NCI-H2227 (cell line): ENCODE measurements at regions not wholly inside any gene's neighbourhood (a gene's known extent, or its start where the extent isn't known, plus 50 kb on each side); places are given as distances from the start of the nearest gene placed in this dataset.
"Not testable (repeated sequence)": the region's sequence is repeated elsewhere in the genome, so short reads cannot be mapped to it uniquely, and the experiment has no call there.

ENCODE experiments used
- DNase-seq: peaks from one replicate; lab custom pipeline; 2025; ENCODE audit not compliant: unreplicated experiment; lab: John Stamatoyannopoulos, UW

DNA sequence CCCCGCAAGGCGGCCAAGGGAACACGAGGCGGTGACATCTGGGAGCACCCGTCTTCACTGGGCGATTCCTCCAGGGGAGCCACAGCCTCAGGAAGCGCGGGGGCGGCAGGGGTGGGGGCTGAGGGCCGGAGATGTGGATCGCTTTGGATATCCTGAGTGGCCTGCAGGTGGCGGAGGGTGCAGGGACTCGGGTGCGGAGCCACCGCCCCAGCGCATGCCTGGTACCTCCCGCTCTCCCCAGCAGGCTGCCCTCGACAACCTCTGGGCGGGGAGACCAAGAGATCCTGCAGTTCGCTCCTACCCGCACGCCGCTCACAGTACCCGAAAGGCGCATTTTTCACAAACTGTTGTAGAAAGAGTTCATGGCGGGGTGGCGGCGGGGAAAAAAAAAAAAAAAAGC lies 162.9 kb upstream of the PRKX start:
- DNase-seq = not testable (repeated sequence)

DNA sequence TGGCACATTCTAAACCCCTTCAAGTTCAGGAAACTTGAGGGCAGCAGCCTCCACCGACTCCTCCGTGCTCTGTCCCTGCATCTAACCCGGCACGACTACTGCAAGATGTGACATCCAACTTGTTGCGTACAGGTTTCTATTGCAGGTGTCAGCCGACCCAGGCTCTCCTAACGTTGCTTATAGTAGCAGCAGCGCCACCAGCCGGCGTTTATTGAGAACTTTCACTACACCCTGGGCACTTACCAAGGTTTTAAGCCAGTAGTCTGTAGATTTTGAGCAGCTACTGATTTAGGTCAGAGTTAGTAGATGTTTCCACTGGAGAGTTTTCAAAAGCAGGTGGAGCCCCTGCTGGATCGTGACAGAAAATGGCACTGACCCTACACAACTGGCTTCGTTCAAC lies 162.2 kb upstream of the PRKX start:
- not testable (repeated sequence) for DNase-seq

DNA sequence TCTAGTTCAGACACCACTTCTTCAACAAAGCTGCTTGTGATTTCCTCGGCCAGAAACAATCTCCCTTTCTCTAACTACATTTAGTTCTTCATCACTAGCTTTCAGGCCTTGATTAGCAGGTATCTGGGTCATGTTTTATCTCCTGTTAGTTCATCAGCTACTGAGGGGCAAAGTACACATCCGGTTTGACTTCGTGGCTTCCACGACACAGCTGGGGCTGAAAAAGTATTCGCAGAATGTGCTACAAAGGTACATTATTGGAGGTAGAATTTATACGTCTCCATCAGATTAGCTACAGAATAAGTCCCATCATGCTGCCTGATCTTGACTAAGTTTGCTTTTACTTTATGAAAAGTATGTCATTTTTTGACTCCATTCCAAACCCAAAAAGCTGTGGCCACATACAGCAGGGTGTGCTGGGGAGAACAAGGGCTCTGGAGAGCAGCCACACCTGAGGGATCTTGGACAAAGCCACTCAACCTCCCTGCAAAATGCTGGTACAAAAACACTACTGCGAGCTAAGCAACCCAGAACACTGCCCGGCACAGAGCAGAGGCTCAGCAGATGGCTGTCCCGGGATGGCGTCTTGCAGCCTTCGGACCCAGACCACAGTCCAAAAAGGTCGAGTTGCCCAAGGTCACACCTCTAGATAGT lies 158.9 kb upstream of the PRKX start:
- DNase-seq = not testable (repeated sequence)

DNA sequence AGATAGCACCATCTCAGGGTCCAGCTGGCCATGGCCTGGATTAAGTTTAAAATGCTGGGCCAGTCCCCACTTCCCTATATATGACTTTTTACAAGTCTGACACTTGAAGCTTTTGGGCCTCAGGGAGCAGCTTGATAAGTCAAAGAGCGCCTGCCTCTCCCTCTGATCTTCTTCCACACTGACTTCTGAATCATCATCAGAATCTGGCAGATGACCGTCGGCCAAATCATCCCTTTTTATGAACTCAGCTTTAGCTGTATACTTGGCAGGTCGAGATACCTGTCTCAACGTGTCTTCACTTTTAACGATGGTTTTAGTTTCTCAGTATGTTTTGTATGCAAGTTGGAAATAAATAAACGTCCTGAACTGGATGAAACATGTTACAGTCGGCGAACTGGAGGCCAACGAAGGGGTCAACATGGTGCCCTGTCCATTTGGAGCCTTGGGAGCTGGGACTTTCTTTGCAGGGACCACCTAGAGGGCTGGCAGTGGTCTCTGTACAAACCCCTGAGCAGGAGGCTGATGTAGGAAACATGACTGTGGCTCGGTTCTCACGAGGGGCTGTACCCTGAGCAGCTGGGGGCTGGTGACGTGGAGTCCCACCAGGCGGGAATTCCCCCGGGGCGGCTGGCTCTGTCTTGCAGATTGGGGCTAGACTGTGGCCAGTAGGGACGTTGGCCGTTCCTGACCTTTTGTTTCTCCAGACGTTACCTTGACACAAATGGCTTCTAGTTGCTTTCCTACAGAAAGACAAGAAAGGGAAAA lies 153.8 kb upstream of the PRKX start:
- not testable (repeated sequence) for DNase-seq

DNA sequence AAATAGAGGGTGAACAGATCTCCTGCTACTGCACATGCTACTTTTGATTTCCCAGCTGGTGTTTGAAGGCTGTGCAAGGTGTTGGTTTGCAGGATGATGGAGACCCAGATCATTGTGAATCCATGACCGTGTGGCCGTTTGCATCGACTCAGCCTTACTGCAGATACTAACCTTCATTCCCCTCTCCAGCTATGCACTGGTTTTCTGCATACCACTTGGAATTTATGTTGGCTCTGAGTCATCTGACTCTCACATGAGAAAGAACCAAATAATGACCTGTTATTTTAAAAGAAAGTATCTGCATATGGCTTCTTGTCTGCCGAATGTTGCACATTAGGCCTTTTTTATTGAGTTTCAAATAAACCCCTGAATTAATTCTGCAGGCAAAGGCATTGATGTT lies 144.9 kb upstream of the PRKX start:
- not testable (repeated sequence) for DNase-seq

DNA sequence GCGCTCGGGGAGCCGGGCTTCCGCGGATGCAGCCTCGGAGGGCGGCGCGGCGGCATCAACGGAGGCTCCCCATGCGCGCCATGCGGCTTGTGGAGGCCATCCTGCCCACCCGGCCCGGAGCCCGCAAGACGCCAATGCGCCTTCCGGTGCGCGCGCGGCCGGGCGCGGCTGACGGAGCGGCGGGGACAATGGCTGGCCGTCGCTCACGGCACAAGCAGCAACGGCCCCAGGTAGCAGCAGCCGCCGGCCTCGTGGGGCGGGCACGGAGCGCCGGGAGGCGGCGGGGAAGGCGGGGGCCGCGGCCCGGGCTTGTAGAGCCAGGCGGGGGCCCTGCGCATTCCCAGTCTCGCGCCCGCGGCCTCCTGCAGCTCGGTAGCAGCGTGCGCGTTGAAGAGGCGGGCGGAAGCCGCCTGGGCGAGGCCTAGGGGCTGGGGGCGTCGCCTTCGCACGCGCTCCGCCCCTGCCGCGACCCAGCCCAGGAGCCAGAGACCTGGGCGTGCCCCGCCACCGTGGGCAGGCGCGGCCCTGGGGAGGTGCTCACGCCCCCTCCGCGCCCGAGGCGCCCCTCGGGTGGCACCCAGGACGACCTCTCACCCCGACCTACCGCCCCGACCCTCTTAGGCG lies 130.2 kb upstream of the PRKX start:
- not testable (repeated sequence) for DNase-seq

DNA sequence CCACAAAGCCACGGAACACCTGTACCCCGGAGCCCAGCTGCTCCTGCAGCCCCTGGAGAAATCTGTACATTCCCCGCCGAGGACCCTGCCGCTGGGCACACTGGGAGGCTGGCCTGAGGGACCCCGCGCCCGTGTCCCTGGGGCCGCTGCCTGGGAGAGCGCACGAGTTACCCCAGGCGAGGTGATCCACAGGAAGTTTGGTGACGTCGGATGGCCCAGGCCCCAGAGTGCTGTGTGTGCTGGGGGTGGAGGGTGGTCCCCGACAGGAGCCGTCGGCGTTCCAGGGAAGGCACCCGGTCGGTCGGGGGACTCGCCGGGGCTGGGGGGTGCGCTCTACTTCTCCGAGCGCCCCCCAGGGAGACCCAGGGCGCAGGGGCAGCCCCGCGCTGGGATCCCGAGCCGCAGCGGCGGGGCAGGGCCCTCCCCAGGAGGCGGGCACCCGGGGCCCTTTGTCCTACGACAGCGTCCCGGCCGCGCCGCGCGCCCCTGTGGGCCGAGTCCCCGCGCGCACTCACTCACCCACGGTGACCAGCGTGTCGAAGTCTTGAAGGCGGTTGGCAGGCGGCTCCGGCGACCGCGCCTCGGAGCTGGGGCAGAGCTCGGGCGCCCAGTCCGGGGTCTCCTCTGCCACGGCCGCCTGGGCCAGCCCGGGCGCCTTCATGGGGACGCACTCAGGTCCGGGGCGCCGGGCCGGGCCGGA lies 129.5 kb upstream of the PRKX start:
- peak; percentile 11 for DNase-seq

DNA sequence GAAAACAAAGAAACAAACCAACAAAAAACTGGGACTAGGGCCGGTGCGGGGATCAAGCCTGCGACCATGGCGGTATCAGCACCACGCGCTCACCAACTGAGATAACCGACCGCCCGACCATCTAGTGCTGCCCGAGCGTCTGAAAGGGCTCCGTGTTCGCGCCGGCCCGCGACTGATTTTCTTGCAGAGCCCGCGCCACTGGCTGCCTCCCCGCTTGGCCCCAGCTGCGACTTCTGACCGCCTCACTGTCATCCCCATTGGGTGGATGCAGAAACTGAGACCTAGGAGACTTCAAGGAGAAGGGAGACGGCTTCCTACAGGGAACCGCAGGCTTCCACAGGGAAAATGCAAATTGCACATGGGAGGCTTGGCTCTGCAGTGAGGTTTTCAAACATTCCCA lies 125.3 kb upstream of the PRKX start:
- DNase-seq = not testable (repeated sequence)

DNA sequence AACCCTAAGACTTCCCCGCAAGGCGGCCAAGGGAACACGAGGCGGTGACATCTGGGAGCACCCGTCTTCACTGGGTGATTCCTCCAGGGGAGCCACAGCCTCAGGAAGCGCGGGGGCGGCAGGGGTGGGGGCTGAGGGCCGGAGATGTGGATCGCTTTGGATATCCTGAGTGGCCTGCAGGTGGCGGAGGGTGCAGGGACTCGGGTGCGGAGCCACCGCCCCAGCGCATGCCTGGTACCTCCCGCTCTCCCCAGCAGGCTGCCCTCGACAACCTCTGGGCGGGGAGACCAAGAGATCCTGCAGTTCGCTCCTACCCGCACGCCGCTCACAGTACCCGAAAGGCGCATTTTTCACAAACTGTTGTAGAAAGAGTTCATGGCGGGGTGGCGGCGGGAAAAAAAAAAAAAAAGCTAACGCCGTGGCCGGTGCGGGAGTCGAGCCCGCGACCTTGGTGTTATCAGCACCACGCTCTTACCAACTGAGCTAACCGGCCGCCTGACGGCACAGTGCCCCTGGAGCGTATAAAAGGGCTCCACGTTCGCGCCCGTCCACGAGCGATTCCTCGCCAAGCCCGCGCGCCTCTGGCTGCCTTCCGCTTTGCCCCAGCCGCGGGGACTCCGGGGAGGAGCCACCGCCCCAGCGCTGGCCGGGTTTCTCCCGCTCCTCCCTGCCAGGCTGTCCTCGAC lies 124.7 kb upstream of the PRKX start:
- DNase-seq = not testable (repeated sequence)

DNA sequence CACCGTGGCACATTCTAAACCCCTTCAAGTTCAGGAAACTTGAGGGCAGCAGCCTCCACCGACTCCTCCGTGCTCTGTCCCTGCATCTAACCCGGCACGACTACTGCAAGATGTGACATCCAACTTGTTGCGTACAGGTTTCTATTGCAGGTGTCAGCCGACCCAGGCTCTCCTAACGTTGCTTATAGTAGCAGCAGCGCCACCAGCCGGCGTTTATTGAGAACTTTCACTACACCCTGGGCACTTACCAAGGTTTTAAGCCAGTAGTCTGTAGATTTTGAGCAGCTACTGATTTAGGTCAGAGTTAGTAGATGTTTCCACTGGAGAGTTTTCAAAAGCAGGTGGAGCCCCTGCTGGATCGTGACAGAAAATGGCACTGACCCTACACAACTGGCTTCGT lies 123.8 kb upstream of the PRKX start:
- not testable (repeated sequence) for DNase-seq

DNA sequence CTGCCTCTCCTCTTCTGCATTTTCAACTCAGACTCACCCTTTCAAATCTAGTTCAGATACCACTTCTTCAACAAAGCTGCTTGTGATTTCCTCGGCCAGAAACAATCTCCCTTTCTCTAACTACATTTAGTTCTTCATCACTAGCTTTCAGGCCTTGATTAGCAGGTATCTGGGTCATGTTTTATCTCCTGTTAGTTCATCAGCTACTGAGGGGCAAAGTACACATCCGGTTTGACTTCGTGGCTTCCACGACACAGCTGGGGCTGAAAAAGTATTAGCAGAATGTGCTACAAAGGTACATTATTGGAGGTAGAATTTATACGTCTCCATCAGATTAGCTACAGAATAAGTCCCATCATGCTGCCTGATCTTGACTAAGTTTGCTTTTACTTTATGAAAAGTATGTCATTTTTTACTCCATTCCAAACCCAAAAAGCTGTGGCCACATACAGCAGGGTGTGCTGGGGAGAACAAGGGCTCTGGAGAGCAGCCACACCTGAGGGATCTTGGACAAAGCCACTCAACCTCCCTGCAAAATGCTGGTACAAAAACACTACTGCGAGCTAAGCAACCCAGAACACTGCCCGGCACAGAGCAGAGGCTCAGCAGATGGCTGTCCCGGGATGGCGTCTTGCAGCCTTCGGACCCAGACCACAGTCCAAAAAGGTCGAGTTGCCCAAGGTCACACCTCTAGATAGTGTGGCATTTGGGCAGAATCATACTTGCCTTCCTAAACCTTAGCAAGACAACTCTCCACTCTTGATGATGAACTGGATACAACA lies 120.5 kb upstream of the PRKX start:
- DNase-seq = not testable (repeated sequence)

DNA sequence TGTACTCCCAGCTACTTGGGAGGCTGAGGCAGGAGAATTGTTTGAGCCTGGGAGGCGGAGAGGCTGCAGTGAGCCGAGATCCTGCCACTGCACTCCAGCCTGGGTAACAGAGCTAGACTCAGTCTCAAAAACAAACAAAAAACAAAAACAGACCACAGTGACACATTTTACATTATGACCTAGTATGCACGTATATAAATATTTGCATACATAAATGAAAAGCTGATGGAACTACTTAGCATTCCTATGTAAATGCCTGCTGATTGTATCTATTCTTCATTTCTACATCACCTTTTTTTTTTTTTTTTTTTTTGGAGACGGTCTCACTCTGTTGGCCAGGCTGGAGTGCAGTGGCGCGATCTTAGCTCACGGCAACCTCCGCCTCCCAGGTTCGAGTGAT lies 116.6 kb upstream of the PRKX start:
- DNase-seq = not testable (repeated sequence)

DNA sequence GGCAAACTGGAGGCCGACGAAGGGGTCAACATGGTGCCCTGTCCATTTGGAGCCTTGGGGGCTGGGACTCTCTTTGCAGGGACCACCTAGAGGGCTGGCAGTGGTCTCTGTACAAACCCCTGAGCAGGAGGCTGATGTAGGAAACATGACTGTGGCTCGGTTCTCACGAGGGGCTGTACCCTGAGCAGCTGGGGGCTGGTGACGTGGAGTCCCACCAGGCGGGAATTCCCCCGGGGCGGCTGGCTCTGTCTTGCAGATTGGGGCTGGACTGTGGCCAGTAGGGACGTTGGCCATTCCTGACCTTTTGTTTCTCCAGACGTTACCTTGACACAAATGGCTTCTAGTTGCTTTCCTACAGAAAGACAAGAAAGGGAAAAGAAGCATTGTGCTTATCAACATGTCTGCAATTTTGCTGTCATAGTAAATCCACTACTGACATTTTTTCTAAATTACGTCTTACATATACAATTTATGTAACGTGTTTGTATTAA lies 115.6 kb upstream of the PRKX start:
- DNase-seq = not testable (repeated sequence)

DNA sequence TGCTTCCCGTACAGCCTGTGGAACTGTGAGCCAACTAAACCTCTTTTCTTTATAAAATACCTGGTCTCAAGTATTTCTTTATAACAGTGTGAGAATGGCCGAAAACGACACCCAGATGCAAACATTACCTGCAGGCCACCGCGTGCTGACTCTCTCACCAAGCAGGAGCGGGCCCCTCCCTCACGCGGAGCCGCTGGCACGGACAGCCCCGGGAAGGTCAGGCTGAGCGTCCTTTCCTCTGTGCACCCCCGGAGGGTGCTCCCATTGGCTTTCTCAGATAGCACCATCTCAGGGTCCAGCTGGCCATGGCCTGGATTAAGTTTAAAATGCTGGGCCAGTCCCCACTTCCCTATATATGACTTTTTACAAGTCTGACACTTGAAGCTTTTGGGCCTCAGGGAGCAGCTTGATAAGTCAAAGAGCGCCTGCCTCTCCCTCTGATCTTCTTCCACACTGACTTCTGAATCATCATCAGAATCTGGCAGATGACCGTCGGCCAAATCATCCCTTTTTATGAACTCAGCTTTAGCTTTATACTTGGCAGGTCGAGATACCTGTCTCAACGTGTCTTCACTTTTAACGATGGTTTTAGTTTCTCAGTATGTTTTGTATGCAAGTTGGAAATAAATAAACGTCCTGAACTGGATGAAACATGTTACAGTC lies 115.1 kb upstream of the PRKX start:
- DNase-seq = not testable (repeated sequence)

DNA sequence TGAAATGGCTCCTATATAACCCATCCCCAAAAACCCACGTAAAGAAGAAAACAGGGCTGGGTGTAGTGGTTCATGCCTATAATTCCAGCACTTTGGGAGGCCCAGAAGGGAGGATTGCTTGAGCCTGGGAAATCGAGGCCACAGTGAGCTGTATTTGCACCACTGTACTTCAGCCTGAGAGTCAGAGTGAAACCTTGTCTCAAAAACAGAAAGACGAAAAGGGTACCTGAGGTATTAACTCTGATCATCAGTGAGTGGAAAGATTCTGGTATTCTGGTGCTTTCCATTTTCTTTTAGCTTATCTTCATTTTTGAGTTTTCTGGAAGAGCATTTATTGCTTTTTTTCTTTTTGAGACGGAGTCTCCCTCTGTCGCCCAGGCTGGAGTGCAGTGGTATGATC lies 110.6 kb upstream of the PRKX start:
- not testable (repeated sequence) for DNase-seq

DNA sequence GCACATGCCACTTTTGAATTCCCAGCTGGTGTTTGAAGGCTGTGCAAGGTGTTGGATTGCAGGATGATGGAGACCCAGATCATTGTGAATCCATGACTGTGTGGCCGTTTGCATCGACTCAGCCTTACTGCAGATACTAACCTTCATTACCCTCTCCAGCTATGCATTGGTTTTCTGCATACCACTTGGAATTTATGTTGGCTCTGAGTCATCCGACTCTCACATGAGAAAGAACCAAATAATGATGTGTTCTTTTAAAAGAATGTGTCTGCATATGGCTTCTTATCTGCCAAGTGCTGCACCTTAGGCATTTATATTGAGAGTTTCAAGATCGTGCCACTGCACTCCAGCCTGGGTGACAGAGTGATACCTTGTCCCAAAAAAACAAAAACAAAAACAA lies 106.7 kb upstream of the PRKX start:
- DNase-seq = no peak

DNA sequence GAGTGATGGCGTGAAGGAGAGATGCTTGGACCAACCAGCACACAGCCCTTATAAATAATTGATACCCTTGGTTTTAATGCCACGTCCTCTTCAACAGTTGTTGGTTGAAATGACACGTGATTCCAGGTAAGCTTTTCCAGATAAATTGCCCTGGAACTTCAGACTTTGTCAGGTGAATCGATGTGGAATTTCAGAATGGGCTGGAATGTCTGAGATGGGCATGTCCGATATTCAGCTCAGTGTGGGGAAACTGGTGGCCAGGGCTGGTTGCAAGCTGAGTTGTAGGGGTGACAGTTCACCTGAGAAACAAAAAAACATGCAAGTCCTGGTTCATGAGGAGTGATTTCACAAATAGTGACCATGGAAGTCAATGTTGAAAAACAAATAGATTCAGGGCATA lies 104.0 kb upstream of the PRKX start:
- not testable (repeated sequence) for DNase-seq

DNA sequence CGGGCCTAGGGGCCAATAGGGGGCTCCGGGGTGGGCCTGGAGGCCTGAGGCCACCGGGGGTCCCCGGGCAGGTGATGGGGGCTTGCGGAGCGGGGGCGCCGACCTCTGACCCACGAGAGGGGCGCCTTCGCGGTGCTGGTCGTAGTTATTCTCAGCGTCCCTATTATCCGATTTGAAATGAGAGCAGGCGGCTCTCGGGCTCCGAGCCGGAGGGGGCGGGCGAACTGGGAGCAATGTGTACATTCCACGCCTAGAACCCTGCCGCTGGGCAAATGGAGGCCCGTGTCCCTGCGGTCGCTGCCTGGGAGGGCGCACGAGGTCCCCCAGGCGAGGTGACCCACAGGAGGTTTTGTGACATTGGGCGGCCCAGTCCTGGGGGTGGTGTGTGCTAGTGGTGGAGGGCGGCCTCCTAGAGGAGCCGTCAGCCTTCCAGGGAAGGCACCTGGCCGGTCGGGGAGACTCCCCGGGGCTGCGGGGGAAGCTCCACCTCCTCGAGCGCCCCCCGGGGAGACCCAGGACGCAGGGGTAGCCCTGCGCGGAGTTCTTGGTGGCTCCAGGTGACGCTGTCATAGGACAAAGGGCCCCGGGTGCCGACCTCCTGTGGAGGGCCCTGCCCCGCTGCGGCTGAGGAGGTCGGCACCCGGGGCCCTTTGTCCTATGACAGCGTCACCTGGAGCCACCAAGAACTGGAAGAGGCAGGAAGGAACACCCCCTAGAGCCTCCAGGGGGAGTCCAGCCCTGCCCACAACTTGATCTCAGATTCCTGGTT lies 102.6 kb upstream of the PRKX start:
- DNase-seq = peak; percentile 61
